ENCODE measurements at regions not wholly inside any gene's neighbourhood (a gene's known extent, or its start where the extent isn't known, plus 50 kb on each side); places are given as distances from the start of the nearest gene placed in this dataset.

DNA sequence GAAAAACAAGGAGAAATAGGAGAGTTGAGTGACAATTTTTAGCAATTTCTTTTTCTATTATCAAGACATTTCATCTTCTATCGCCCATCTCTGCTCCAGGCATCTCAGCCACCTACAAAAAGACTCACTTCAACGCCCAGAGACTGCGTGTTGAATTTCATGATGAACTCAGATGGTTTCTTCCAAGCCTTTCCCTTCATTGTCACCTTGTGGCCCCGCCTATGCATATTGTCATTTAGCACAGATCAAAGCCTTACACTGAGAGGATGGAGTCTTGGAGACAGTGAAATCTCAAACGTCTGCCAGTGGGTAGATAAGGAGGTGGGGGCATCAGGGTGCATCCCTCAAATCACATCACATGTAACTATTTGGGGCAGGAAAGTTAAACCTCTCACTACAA lies 319.4 kb downstream of the SIPA1L2 start:
- no peak for FAIRE-seq
- TF ChIP-seq POLR2AphosphoS5 (IDR thresholded peaks at IDR 0.05; ENCODE audit: low read depth, low read length): no peak
- TF ChIP-seq SPI1 (IDR thresholded peaks at IDR 0.05; ENCODE audit: low read depth, low read length): no peak
- TF ChIP-seq PAX5 (IDR thresholded peaks at IDR 0.05; ENCODE audit: insufficient read depth, low read length, severe bottlenecking): no peak
- no peak for TF ChIP-seq POU2F2 (IDR thresholded peaks at IDR 0.05; ENCODE audit: low read depth, low read length)
- no peak for TF ChIP-seq POLR2A (IDR thresholded peaks at IDR 0.05; ENCODE audit: low read depth, low read length)
- TF ChIP-seq TAF1 (IDR thresholded peaks at IDR 0.05; ENCODE audit: low read depth, low read length): no peak
- no peak for DNase-seq (ENCODE audit: insufficient read length, low spot score)

DNA sequence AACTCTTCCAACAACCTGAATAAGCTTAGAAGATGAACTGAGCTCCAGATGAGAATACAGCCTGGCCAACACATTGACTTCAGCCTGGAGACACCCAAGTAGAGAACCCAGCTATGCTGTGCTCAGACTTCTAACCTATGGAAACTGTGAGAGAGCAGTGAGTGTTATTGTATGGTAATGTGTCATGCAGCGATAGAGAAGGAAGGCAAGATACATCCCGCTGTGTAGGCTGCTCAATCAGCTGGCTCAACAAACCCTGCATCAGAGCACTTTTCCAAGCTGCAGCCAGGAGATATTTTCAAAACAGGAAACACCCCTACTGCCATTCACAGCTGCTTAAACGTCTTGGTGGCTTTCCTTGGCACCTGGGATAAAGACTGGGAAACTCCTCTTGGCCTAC lies 321.3 kb downstream of the SIPA1L2 start:
- TF ChIP-seq SPI1 (IDR thresholded peaks at IDR 0.05; ENCODE audit: low read depth, low read length): no peak
- TF ChIP-seq POLR2AphosphoS5 (IDR thresholded peaks at IDR 0.05; ENCODE audit: low read depth, low read length): no peak
- no peak for TF ChIP-seq POLR2A (IDR thresholded peaks at IDR 0.05; ENCODE audit: low read depth, low read length)
- no peak for FAIRE-seq
- no peak for DNase-seq (ENCODE audit: insufficient read length, low spot score)

DNA sequence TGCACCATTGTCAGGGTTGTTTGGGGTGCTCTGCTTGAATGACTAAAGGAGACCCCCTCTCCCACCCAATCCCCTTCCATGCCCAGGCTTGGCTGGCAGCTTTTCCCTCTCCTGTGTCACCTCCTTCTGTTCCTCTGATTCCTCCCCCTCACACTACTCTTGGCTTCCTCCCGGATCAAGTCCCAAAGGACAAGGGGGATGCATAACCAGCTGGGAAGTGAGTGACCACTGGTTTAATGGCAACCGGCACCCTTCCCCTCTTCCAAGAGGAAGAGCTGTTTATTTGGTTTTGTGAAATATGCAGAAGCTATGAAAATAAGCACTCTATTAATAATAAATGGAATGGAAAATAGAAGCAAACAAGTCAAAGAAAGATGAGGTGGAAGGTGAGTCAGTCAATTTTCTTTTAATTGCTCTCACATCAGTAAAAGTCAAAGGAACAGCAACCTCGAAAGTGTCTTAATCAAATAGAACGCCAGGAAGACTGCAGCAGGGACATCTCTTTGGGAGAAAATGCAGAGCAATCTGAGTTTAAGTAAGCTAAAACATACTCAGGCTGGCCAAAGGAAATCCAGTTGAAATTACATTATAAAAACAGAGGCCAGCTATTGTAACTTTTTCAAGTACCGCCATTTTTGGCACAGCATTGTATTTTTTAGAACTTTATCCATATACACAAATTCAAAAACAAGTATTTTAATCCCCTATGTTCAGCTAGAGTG lies 322.5 kb downstream of the SIPA1L2 start:
- TF ChIP-seq PAX5 (IDR thresholded peaks at IDR 0.05; ENCODE audit: insufficient read depth, low read length, severe bottlenecking) (no peak), SPI1 (IDR thresholded peaks at IDR 0.05; ENCODE audit: low read depth, low read length) (no peak), POU2F2 (IDR thresholded peaks at IDR 0.05; ENCODE audit: low read depth, low read length) (no peak), POLR2A (IDR thresholded peaks at IDR 0.05; ENCODE audit: low read depth, low read length) (no peak), TAF1 (IDR thresholded peaks at IDR 0.05; ENCODE audit: low read depth, low read length) (no peak), POLR2AphosphoS5 (IDR thresholded peaks at IDR 0.05; ENCODE audit: low read depth, low read length) (no peak)
- no peak for FAIRE-seq

DNA sequence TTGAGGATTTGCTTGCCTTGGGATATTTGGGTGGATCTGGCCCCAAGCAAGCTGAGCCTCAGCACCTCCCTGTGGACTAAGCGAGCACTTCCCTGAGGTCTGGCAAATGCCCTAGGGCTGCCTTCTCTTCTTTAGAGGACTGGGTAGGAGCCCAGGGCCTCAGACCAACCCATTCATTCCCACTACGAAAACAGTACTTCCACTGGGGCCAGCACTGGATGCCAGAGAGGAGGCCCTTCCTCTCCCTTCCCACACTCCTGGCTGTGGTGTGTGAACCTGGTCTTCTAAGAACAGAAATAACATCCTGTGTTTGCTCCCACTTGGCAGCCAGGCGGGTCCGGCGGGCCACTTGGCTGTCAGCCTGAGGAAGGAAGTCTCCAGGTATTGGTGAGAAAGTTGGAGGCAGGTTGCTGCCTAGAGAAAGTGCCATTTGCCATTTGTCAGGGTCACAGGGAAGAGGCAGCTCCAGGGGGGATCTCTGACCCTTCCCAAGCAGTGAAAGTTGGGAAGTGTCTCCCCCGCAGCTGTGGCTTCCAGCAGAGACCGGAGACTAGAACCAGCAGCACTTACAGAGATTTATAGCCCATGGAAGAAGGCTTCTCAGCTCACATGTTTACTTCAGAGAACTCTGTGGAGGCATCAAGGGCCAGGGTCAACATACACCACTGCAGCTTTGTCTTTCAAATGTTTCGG lies 323.5 kb downstream of the SIPA1L2 start:
- FAIRE-seq (no peak), DNase-seq (ENCODE audit: insufficient read length, low spot score) (no peak)
- no peak for TF ChIP-seq PAX5 (IDR thresholded peaks at IDR 0.05; ENCODE audit: insufficient read depth, low read length, severe bottlenecking)
- TF ChIP-seq SPI1 (IDR thresholded peaks at IDR 0.05; ENCODE audit: low read depth, low read length): no peak
- no peak for TF ChIP-seq POU2F2 (IDR thresholded peaks at IDR 0.05; ENCODE audit: low read depth, low read length)
- TF ChIP-seq TAF1 (IDR thresholded peaks at IDR 0.05; ENCODE audit: low read depth, low read length): no peak

More for the DNA sequence above, 322.5 kb downstream of the SIPA1L2 start:
- DNase-seq (ENCODE audit: insufficient read length, low spot score): no peak

DNA sequence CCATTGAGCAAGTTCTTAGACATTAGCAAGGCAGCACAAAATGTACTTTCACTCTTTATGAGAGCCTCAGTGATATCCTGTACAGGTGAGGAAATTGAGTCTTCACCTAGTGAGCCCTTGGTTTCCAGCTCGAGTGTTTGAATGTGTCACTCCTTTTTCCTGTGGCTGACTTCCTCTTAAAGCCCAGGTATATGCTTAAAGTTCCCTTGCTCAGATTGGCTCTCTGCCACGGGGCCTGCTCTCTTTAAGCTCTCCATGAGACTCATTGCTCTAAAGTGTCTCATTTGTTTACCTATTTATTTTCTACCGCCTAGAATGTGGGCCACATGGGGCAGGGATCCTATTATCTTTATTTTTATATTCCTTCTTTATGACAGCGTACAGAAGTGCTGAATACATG lies 324.9 kb downstream of the SIPA1L2 start:
- DNase-seq (ENCODE audit: insufficient read length, low spot score) (no peak), FAIRE-seq (no peak)
- TF ChIP-seq POLR2A (IDR thresholded peaks at IDR 0.05; ENCODE audit: low read depth, low read length) (no peak), POU2F2 (IDR thresholded peaks at IDR 0.05; ENCODE audit: low read depth, low read length) (no peak), PAX5 (IDR thresholded peaks at IDR 0.05; ENCODE audit: insufficient read depth, low read length, severe bottlenecking) (no peak), TAF1 (IDR thresholded peaks at IDR 0.05; ENCODE audit: low read depth, low read length) (no peak), POLR2AphosphoS5 (IDR thresholded peaks at IDR 0.05; ENCODE audit: low read depth, low read length) (no peak), SPI1 (IDR thresholded peaks at IDR 0.05; ENCODE audit: low read depth, low read length) (no peak)

DNA sequence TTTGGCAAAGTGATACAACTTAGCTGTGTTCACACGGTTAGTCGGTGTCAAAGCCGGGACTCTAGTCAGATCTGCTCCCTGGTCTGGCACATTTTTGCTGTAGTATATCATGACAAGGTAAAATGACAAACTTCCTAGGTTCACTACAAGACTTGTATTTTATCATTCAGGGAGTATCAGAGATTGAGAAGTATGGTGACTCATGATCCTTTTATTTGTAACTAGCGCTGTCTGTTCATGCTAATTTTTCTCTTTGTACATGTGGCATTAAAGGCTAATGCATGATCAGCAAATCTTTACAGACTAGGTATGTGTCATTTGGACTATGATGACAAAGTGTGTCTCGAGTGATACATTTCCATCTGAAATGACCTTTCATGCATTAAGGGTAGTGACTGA lies 326.7 kb downstream of the SIPA1L2 start:
- FAIRE-seq: no peak
- DNase-seq (ENCODE audit: insufficient read length, low spot score): no peak
- no peak for TF ChIP-seq POLR2A (IDR thresholded peaks at IDR 0.05; ENCODE audit: low read depth, low read length)
- no peak for TF ChIP-seq POU2F2 (IDR thresholded peaks at IDR 0.05; ENCODE audit: low read depth, low read length)
- no peak for TF ChIP-seq TAF1 (IDR thresholded peaks at IDR 0.05; ENCODE audit: low read depth, low read length)
- no peak for TF ChIP-seq SPI1 (IDR thresholded peaks at IDR 0.05; ENCODE audit: low read depth, low read length)
- TF ChIP-seq POLR2AphosphoS5 (IDR thresholded peaks at IDR 0.05; ENCODE audit: low read depth, low read length): no peak
- no peak for TF ChIP-seq PAX5 (IDR thresholded peaks at IDR 0.05; ENCODE audit: insufficient read depth, low read length, severe bottlenecking)

DNA sequence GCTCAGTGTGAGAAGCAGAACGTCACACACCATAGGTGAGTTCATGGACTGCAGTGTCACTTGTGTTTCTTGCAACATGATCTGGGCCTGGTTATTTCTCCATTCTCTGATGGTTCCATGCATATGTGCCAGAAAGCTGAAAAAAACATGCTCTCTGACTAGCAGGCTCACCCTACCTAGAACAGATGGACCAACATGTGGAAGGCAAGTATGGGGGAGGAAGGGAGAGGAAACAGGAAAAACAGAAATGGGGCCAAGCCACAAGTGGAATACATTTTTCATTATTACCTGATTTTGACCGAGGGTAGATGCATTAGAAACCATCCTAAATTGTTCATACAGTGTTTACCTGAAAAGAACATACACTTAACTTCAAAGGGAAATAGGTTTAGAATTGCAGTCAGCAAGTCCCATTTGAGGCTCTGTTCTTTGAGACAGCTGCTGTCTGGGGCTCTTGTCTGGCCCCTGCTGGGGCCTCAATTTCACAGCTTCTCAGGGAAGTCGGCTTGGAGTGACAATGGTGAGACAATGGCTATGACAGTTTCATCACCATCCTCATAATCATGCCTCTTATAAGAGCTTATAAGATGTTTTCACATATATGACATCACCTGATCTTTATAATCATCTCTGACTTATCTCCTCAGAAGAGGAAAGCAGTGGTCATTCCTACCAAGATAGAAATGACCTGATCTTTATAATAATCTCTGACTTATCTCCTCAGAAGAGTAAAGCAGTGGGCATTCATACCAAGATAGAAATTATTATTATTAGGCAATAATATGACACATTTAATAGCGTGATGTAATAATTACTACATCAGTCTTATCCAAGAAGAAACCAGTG lies 327.3 kb downstream of the SIPA1L2 start:
- no peak for FAIRE-seq
- DNase-seq (ENCODE audit: insufficient read length, low spot score): no peak
- TF ChIP-seq POLR2A (IDR thresholded peaks at IDR 0.05; ENCODE audit: low read depth, low read length) (no peak), TAF1 (IDR thresholded peaks at IDR 0.05; ENCODE audit: low read depth, low read length) (no peak), POLR2AphosphoS5 (IDR thresholded peaks at IDR 0.05; ENCODE audit: low read depth, low read length) (no peak), PAX5 (IDR thresholded peaks at IDR 0.05; ENCODE audit: insufficient read depth, low read length, severe bottlenecking) (no peak), SPI1 (IDR thresholded peaks at IDR 0.05; ENCODE audit: low read depth, low read length) (no peak), POU2F2 (IDR thresholded peaks at IDR 0.05; ENCODE audit: low read depth, low read length) (no peak)

DNA sequence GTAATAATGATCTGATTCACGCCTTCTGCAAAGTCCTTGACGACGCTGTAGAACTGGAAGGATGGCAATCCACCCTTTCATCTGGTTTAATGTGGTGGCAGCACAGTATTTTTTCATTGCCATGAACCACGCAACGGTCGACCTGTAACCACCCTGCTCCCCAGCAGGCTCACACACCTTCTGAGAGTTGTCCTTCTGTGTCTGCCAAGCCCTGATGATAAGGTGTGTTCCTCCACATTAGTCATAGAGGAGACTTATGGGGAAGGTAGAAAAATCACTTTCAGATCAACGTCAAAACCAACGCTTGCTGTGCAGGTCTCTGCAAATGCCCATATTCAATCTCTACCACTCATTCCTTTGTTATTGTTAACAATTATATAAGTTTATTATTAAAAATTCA lies 328.7 kb downstream of the SIPA1L2 start:
- FAIRE-seq: no peak
- no peak for TF ChIP-seq PAX5 (IDR thresholded peaks at IDR 0.05; ENCODE audit: insufficient read depth, low read length, severe bottlenecking)
- TF ChIP-seq POLR2A (IDR thresholded peaks at IDR 0.05; ENCODE audit: low read depth, low read length): no peak
- no peak for TF ChIP-seq POLR2AphosphoS5 (IDR thresholded peaks at IDR 0.05; ENCODE audit: low read depth, low read length)
- TF ChIP-seq TAF1 (IDR thresholded peaks at IDR 0.05; ENCODE audit: low read depth, low read length): no peak
- no peak for TF ChIP-seq POU2F2 (IDR thresholded peaks at IDR 0.05; ENCODE audit: low read depth, low read length)
- TF ChIP-seq SPI1 (IDR thresholded peaks at IDR 0.05; ENCODE audit: low read depth, low read length): no peak
- no peak for DNase-seq (ENCODE audit: insufficient read length, low spot score)

DNA sequence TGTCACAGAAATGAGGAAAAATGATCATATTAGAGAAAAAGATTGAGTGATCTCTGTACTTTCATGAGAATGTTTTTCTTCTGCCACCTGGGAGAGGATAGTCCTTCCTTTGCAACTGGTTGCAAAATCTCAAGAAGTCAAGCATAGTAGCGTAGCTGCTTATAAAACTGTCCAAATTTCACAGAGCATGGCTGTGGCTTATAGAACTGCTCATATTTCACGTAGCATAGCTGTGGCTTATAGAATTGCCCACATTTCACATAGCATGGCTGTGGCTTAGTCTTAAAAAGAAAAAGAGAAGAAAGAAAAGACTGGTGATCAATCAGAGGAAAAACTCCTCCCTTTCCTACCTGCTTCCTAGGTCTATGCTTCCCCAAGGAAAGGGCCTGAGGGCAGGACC lies 329.5 kb downstream of the SIPA1L2 start:
- no peak for FAIRE-seq
- DNase-seq (ENCODE audit: insufficient read length, low spot score): no peak

More for the DNA sequence above, 329.5 kb downstream of the SIPA1L2 start:
- TF ChIP-seq POLR2AphosphoS5 (IDR thresholded peaks at IDR 0.05; ENCODE audit: low read depth, low read length) (no peak), POU2F2 (IDR thresholded peaks at IDR 0.05; ENCODE audit: low read depth, low read length) (no peak), SPI1 (IDR thresholded peaks at IDR 0.05; ENCODE audit: low read depth, low read length) (no peak), POLR2A (IDR thresholded peaks at IDR 0.05; ENCODE audit: low read depth, low read length) (no peak), PAX5 (IDR thresholded peaks at IDR 0.05; ENCODE audit: insufficient read depth, low read length, severe bottlenecking) (no peak), TAF1 (IDR thresholded peaks at IDR 0.05; ENCODE audit: low read depth, low read length) (no peak)
